ENCODE measurements at regions not wholly inside any gene's neighbourhood (a gene's known extent, or its start where the extent isn't known, plus 50 kb on each side); places are given as distances from the start of the nearest gene placed in this dataset.

DNA sequence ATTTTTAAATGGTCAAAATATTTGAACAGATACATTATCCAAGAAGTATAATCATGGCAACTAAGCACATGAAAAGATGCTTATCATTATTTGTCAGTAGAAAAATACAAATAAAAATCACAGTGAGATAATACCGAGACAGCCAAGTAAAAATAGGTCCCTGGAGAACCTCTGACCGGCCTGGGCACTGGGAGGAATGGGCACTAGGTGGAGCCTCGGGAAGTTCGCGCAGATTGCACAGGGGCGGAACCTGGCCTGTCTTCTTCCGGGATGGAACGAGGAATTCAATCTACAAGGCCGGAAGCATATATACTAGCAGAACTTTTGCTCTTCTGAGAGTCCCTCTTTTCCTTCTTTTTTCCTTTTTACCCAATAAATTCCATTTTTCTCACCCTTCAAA, 148.5 kb upstream of the CHRM3 start:
- TF ChIP-seq, protein P1, sequence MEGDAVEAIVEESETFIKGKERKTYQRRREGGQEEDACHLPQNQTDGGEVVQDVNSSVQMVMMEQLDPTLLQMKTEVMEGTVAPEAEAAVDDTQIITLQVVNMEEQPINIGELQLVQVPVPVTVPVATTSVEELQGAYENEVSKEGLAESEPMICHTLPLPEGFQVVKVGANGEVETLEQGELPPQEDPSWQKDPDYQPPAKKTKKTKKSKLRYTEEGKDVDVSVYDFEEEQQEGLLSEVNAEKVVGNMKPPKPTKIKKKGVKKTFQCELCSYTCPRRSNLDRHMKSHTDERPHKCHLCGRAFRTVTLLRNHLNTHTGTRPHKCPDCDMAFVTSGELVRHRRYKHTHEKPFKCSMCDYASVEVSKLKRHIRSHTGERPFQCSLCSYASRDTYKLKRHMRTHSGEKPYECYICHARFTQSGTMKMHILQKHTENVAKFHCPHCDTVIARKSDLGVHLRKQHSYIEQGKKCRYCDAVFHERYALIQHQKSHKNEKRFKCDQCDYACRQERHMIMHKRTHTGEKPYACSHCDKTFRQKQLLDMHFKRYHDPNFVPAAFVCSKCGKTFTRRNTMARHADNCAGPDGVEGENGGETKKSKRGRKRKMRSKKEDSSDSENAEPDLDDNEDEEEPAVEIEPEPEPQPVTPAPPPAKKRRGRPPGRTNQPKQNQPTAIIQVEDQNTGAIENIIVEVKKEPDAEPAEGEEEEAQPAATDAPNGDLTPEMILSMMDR (conservative IDR thresholded peaks at IDR 0.05; ENCODE audit: low read length), result no peak
- TF ChIP-seq EZH2phosphoT487 (IDR thresholded peaks at IDR 0.05; ENCODE audit: borderline replicate concordance), result no peak
